Neuronal stem cell (in vitro differentiated cells): ENCODE measurements at regions not wholly inside any gene's neighbourhood (a gene's known extent, or its start where the extent isn't known, plus 50 kb on each side); places are given as distances from the start of the nearest gene placed in this dataset.

Source experiments
- DNase-seq: peaks from one replicate; pipeline ENCODE4 v3.0.0-alpha.2; 2013; ENCODE audit warnings: low spot score
- H2AFZ ChIP-seq: one replicate; pipeline ENCODE4 v1.6.1; 2013; ENCODE audit warnings: mild to moderate bottlenecking, low read length, inconsistent platforms
- H2AK5ac ChIP-seq: 2 replicates; pipeline ENCODE4 v1.6.1; 2013; ENCODE audit warnings: low read depth, mild to moderate bottlenecking, inconsistent platforms, low read length, moderate library complexity, mixed read lengths
- H2BK120ac ChIP-seq: 2 replicates; pipeline ENCODE4 v1.6.1; 2013; ENCODE audit warnings: low read depth, mild to moderate bottlenecking, inconsistent platforms, low read length, moderate library complexity, mixed read lengths
- H2BK12ac ChIP-seq: one replicate; pipeline ENCODE4 v1.6.1; 2013; ENCODE audit warnings: low read length, inconsistent platforms
- H2BK15ac ChIP-seq: 2 replicates; pipeline ENCODE4 v1.6.1; 2013; ENCODE audit warnings: mild to moderate bottlenecking, low read length, inconsistent platforms, mixed read lengths
- H2BK5ac ChIP-seq: one replicate; pipeline ENCODE4 v1.6.1; 2013; ENCODE audit warnings: inconsistent platforms, mild to moderate bottlenecking, low read length, moderate library complexity
- H3K14ac ChIP-seq: one replicate; pipeline ENCODE4 v1.6.1; 2013; ENCODE audit warnings: low read length, inconsistent platforms
- H3K18ac ChIP-seq: 2 replicates; pipeline ENCODE4 v1.6.1; 2013; ENCODE audit warnings: low read length, inconsistent platforms
- H3K23ac ChIP-seq: 2 replicates; pipeline ENCODE4 v1.6.1; 2013; ENCODE audit warnings: low read depth, mild to moderate bottlenecking, mixed read lengths, low read length, inconsistent platforms; ENCODE audit not compliant: poor library complexity
- H3K27ac ChIP-seq: replicated peaks from 3 replicates; pipeline ENCODE4 v1.5.1; 2013; ENCODE audit warnings: low read length, inconsistent platforms
- H3K27me3 ChIP-seq, 3 experiments: 2 replicates each; pipeline ENCODE4 v1.6.1; 2013; ENCODE audit warnings: low read length in 3 of 3, mild to moderate bottlenecking in 2 of 3, inconsistent platforms in 1 of 3, low read depth in 1 of 3, mixed read lengths in 1 of 3, moderate library complexity in 1 of 3; ENCODE audit not compliant: control insufficient read depth in 3 of 3, insufficient read depth in 3 of 3
- H3K36me3 ChIP-seq, 2 donors: replicated peaks in 1 of 2; 2 replicates each; pipeline ENCODE4 v1.6.1; 2013; ENCODE audit warnings: low read length in 2 of 2; ENCODE audit not compliant: control insufficient read depth in 2 of 2, insufficient read depth in 2 of 2
- H3K4ac ChIP-seq: 2 replicates; pipeline ENCODE4 v1.6.1; 2013; ENCODE audit warnings: inconsistent platforms, mild to moderate bottlenecking, low read length, moderate library complexity
- H3K4me1 ChIP-seq, 2 donors: 1 replicate in 1 of 2; 2 replicates in 1 of 2; pipeline ENCODE4 v1.6.1; 2013; ENCODE audit warnings: low read length in 2 of 2, low read depth in 1 of 2; ENCODE audit not compliant: control insufficient read depth in 2 of 2, insufficient read depth in 1 of 2
- H3K4me2 ChIP-seq: one replicate; pipeline ENCODE4 v1.6.1; 2013; ENCODE audit warnings: mild to moderate bottlenecking, low read length, inconsistent platforms; ENCODE audit not compliant: insufficient read depth, poor library complexity, severe bottlenecking
- H3K4me3 ChIP-seq, 2 donors: 2 replicates each; pipeline ENCODE4 v1.5.1; 2013; ENCODE audit warnings: low read length in 2 of 2, mild to moderate bottlenecking in 2 of 2, inconsistent platforms in 1 of 2, moderate library complexity in 1 of 2
- H3K79me1 ChIP-seq: one replicate; pipeline ENCODE4 v1.6.1; 2013; ENCODE audit warnings: low read depth, mild to moderate bottlenecking, inconsistent platforms, low read length, moderate library complexity
- H3K9ac ChIP-seq: one replicate; pipeline ENCODE4 v1.6.1; 2013; ENCODE audit warnings: mild to moderate bottlenecking, low read depth, low read length, inconsistent platforms; ENCODE audit not compliant: poor library complexity
- H3K9me3 ChIP-seq, 2 donors: replicated peaks in 1 of 2; 2 replicates each; pipeline versions ENCODE3 to v1.6.1; 2013; ENCODE audit warnings: low read length in 2 of 2, mild to moderate bottlenecking in 2 of 2, inconsistent platforms in 1 of 2, low read depth in 1 of 2, mixed read lengths in 1 of 2, moderate library complexity in 1 of 2; ENCODE audit not compliant: control insufficient read depth in 2 of 2, insufficient read depth in 1 of 2
- H4K8ac ChIP-seq: one replicate; pipeline ENCODE4 v1.6.1; 2013; ENCODE audit warnings: low read depth, mild to moderate bottlenecking, inconsistent platforms, low read length, moderate library complexity
- H4K91ac ChIP-seq: one replicate; pipeline ENCODE4 v1.6.1; 2013; ENCODE audit warnings: low read length, low read depth, mild to moderate bottlenecking, inconsistent platforms; ENCODE audit not compliant: poor library complexity
- WGBS, 2 donors: extraction: QIAGEN DNeasy Blood & Tissue Kit; methylation state at CpG; one replicate each; pipeline ENCODE4 v1.1.7; 2013; ENCODE audit warnings: missing lambda C conversion rate in 2 of 2, mixed read lengths in 1 of 2; ENCODE audit not compliant: insufficient read length in 2 of 2, insufficient replicate concordance in 1 of 2; ENCODE audit errors: extremely low coverage in 2 of 2; 5-methylcytosine and 5-hydroxymethylcytosine counted together

- no peak for DNase-seq
- Histone ChIP-seq H3K4me3 (no peak overlapping the region), H4K91ac (no peak overlapping the region), H3K9ac (no peak overlapping the region), H2AK5ac (no peak overlapping the region), H3K4ac (no peak overlapping the region), H3K27ac (no peak overlapping the region), H2BK12ac (no peak overlapping the region), H3K4me2 (no peak overlapping the region), H3K4me1 (no peaks in the 10 kb centered on the region), H3K9me3 (no peaks in the 10 kb centered on the region), H2BK5ac (no peak overlapping the region), H2AFZ (no peak overlapping the region), H3K36me3 (no peaks in the 10 kb centered on the region), H2BK120ac (no peak overlapping the region), H3K23ac (no peak overlapping the region), H2BK15ac (no peak overlapping the region), H3K79me1 (no peaks in the 10 kb centered on the region), H4K8ac (no peak overlapping the region), H3K14ac (no peak overlapping the region), H3K18ac (no peak overlapping the region), H3K27me3 (no peaks in the 10 kb centered on the region)
- no CpG with 5 or more reads among the region's 2 CpGs for WGBS, 2 donors
Measured at GRCh38 chr16:75948441-75948840, 222.2 kb upstream of the CPHXL start.

- H3K27me3 ChIP-seq: no peaks in the 10 kb centered on the region
- no peaks in the 10 kb centered on the region for H3K4me1 ChIP-seq
- no CpG with 5 or more reads among the region's 3 CpGs for WGBS, 2 donors
- no peak for DNase-seq
- H4K8ac ChIP-seq: no peak overlapping the region
- H3K4ac ChIP-seq: no peak overlapping the region
- no peaks in the 10 kb centered on the region for H3K79me1 ChIP-seq
- H3K14ac ChIP-seq: no peak overlapping the region
- H3K4me2 ChIP-seq: no peak overlapping the region
- no peak overlapping the region for H3K27ac ChIP-seq
- no peak overlapping the region for H4K91ac ChIP-seq
- H2BK15ac ChIP-seq: no peak overlapping the region
- H2BK12ac ChIP-seq: no peak overlapping the region
- no peak overlapping the region for H3K23ac ChIP-seq
- H2BK5ac ChIP-seq: no peak overlapping the region
- no peaks in the 10 kb centered on the region for H3K9me3 ChIP-seq
- no peak overlapping the region for H3K18ac ChIP-seq
- no peak overlapping the region for H2BK120ac ChIP-seq
- no peak overlapping the region for H2AK5ac ChIP-seq
- H2AFZ ChIP-seq: no peak overlapping the region
- H3K36me3 ChIP-seq: no peaks in the 10 kb centered on the region
- no peak overlapping the region for H3K9ac ChIP-seq
- no peak overlapping the region for H3K4me3 ChIP-seq
Measured at GRCh38 chr16:75948886-75949285, 222.6 kb upstream of the CPHXL start.

- H4K8ac ChIP-seq: no peak overlapping the region
- H2BK120ac ChIP-seq: no peak overlapping the region
- no peak overlapping the region for H2AFZ ChIP-seq
- H3K27ac ChIP-seq: no peak overlapping the region
- no peak overlapping the region for H2AK5ac ChIP-seq
- H2BK12ac ChIP-seq: no peak overlapping the region
- H3K4me1 ChIP-seq: no peaks in the 10 kb centered on the region
- DNase-seq: no peak
- H4K91ac ChIP-seq: no peak overlapping the region
- H3K18ac ChIP-seq: no peak overlapping the region
- H3K9ac ChIP-seq: no peak overlapping the region
- no peak overlapping the region for H3K14ac ChIP-seq
- H3K4ac ChIP-seq: no peak overlapping the region
- H2BK5ac ChIP-seq: no peak overlapping the region
- no peaks in the 10 kb centered on the region for H3K27me3 ChIP-seq
- no peaks in the 10 kb centered on the region for H3K9me3 ChIP-seq
- H3K79me1 ChIP-seq: no peaks in the 10 kb centered on the region
- H3K4me2 ChIP-seq: no peak overlapping the region
- H3K23ac ChIP-seq: no peak overlapping the region
- no CpG with 5 or more reads among the region's 2 CpGs for WGBS, 2 donors
- no peak overlapping the region for H3K4me3 ChIP-seq
- H3K36me3 ChIP-seq: no peaks in the 10 kb centered on the region
- H2BK15ac ChIP-seq: no peak overlapping the region
Measured at GRCh38 chr16:75952124-75952523, 225.8 kb upstream of the CPHXL start.

GRCh38 chr16:75957870-75958269 lies 231.6 kb upstream of the CPHXL start:
- Histone ChIP-seq H3K36me3 (no peaks in the 10 kb centered on the region), H3K79me1 (no peaks in the 10 kb centered on the region), H3K14ac (no peak overlapping the region), H3K9me3 (no peaks in the 10 kb centered on the region), H3K9ac (no peak overlapping the region), H3K27ac (no peak overlapping the region), H3K27me3 (no peaks in the 10 kb centered on the region), H4K8ac (no peak overlapping the region), H3K4me2 (no peak overlapping the region), H3K4me3 (no peak overlapping the region), H3K23ac (no peak overlapping the region), H2BK15ac (no peak overlapping the region), H2AFZ (no peak overlapping the region), H2BK5ac (no peak overlapping the region), H3K18ac (no peak overlapping the region), H2AK5ac (no peak overlapping the region), H2BK12ac (no peak overlapping the region), H3K4me1 (no peaks in the 10 kb centered on the region), H4K91ac (no peak overlapping the region), H3K4ac (no peak overlapping the region), H2BK120ac (no peak overlapping the region)
- DNase-seq: no peak
- WGBS, 2 donors: no CpG with 5 or more reads among the region's 6 CpGs
